Ishikawa (cell line): ENCODE measurements at regions not wholly inside any gene's neighbourhood (a gene's known extent, or its start where the extent isn't known, plus 50 kb on each side); places are given as distances from the start of the nearest gene placed in this dataset.

ENCODE experiments used
- YY1 ChIP-seq: IDR thresholded peaks from 2 replicates; pipeline ENCODE4 v1.6.1; 2012; ENCODE audit warnings: low read depth
- TF ChIP-seq, protein P1 (sequence below): IDR thresholded peaks from 2 replicates; pipeline ENCODE4 v1.6.1; 2012

DNA sequence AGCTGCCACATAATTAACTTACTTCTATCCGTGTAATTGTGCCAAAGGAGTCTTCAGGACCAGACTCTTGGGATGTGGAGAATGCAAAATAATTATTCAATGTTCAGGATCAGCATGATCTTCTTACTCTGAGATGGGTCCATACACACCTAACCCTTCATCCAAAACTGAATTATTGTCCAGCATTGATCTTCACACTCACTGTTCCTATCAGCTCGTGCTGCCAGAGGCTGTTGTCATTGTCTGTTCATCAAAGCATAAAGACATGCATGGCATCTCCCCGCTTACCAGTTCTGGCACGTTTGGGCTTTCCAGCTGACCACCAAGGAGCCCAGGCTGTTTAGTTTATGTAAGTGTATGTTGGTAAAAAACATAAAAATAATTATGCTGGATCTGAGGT is 1090.7 kb downstream of the DNAJB9 start:
- TF ChIP-seq, protein P1, sequence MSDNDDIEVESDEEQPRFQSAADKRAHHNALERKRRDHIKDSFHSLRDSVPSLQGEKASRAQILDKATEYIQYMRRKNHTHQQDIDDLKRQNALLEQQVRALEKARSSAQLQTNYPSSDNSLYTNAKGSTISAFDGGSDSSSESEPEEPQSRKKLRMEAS = no peak
- TF ChIP-seq YY1 = no peak
